ENCODE measurements at regions not wholly inside any gene's neighbourhood (a gene's known extent, or its start where the extent isn't known, plus 50 kb on each side); places are given as distances from the start of the nearest gene placed in this dataset.
"Not testable (repeated sequence)": the region's sequence is repeated elsewhere in the genome, so short reads cannot be mapped to it uniquely, and the experiment has no call there.

GRCh38 chr14:46136456-46136855 is 515.1 kb downstream of the RPL10L start (continued):
- no peak for TF ChIP-seq ZBTB33 (IDR thresholded peaks at IDR 0.05; ENCODE audit: extremely low read depth, insufficient replicate concordance, low read length)

- H3K9me2 ChIP-seq (ENCODE audit: insufficient read depth), result no peaks in the 10 kb centered on the region
- H4K20me1 ChIP-seq (ENCODE audit: insufficient read depth), result no peaks in the 10 kb centered on the region
- H3K4me2 ChIP-seq (ENCODE audit: low read length), result no peak overlapping the region
- H3K4me3 ChIP-seq (replicated peaks in 1 of 2; ENCODE audit: low read depth in 1 of 2, low read length in 2 of 2), result no peak overlapping the region
- CTCF ChIA-PET, result no interaction called here
- H3K27ac ChIP-seq (ENCODE audit: low read depth, low read length), result no peak overlapping the region
- H3K4me1 ChIP-seq (ENCODE audit: control insufficient read depth in 1 of 2, insufficient read depth in 2 of 2, low read length in 2 of 2), result no peaks in the 10 kb centered on the region
- no peak overlapping the region for H3K9ac ChIP-seq (ENCODE audit: low read length)
- H3K36me3 ChIP-seq (ENCODE audit: control insufficient read depth in 1 of 2, insufficient read depth in 2 of 2, low read length in 2 of 2), result no peaks in the 10 kb centered on the region
- no peak overlapping the region for H2AFZ ChIP-seq (ENCODE audit: low read depth, low read length, poor library complexity, severe bottlenecking)
- no peak for TF ChIP-seq SRF (IDR thresholded peaks at IDR 0.05; ENCODE audit: low read depth)
- RAD21 ChIA-PET (ENCODE audit: low non-redundant PET in 1 of 2, low total read pairs in 2 of 2, uncharacterized antibody in 2 of 2, unreplicated experiment in 2 of 2), result no interaction called here
- no TSS peak for BruUV-seq (replicated peaks)
- DNase-seq (ENCODE audit: low read depth, low spot score) (no peak), ATAC-seq (no peak)
- no peaks in the 10 kb centered on the region for H3K27me3 ChIP-seq (ENCODE audit: insufficient read depth, low read length)
- no peaks in the 10 kb centered on the region for H3K79me2 ChIP-seq (ENCODE audit: insufficient read depth, low read length)
- H3K9me3 ChIP-seq (ENCODE audit: control insufficient read depth in 1 of 2, insufficient read depth in 1 of 2, low read depth in 1 of 2, low read length in 2 of 2), result peaks cover 0 to 5% of the 10 kb centered on the region in 2 experiments; a peak in 1 of 4 replicates
- intact Hi-C loops (cut with micrococcal nuclease), result no loop called here
- POLR2A ChIA-PET, result no interaction called here
Measured at GRCh38 chr14:46108228-46108627, 543.4 kb downstream of the RPL10L start.

- H3K4me2 ChIP-seq (ENCODE audit: low read length); H3K36me3 ChIP-seq (ENCODE audit: control insufficient read depth in 1 of 2, insufficient read depth in 2 of 2, low read length in 2 of 2); BruUV-seq (replicated peaks); H3K9me3 ChIP-seq (ENCODE audit: control insufficient read depth in 1 of 2, insufficient read depth in 1 of 2, low read depth in 1 of 2, low read length in 2 of 2); POLR2A ChIA-PET; H3K4me1 ChIP-seq (ENCODE audit: control insufficient read depth in 1 of 2, insufficient read depth in 2 of 2, low read length in 2 of 2); H2AFZ ChIP-seq (ENCODE audit: low read depth, low read length, poor library complexity, severe bottlenecking); DNase-seq (ENCODE audit: low read depth, low spot score); RAD21 ChIA-PET (ENCODE audit: low non-redundant PET in 1 of 2, low total read pairs in 2 of 2, uncharacterized antibody in 2 of 2, unreplicated experiment in 2 of 2); H3K27me3 ChIP-seq (ENCODE audit: insufficient read depth, low read length); CTCF ChIA-PET; H4K20me1 ChIP-seq (ENCODE audit: insufficient read depth); ATAC-seq; H3K9me2 ChIP-seq (ENCODE audit: insufficient read depth); intact Hi-C loops (cut with micrococcal nuclease); H3K27ac ChIP-seq (ENCODE audit: low read depth, low read length); H3K9ac ChIP-seq (ENCODE audit: low read length); H3K4me3 ChIP-seq (replicated peaks in 1 of 2; ENCODE audit: low read depth in 1 of 2, low read length in 2 of 2); H3K79me2 ChIP-seq (ENCODE audit: insufficient read depth, low read length): not testable (repeated sequence)
Measured at GRCh38 chr14:46100901-46101300, 550.7 kb downstream of the RPL10L start.
